HG03571 (cell line): ENCODE measurements at regions not wholly inside any gene's neighbourhood (a gene's known extent, or its start where the extent isn't known, plus 50 kb on each side); places are given as distances from the start of the nearest gene placed in this dataset.

Experiments used
- ATAC-seq: cut with Tn5 transposase; IDR thresholded peaks from one replicate; pipeline ENCODE4 v1.9.1; 2021; ENCODE audit not compliant: unreplicated experiment

- ATAC-seq: no peak
These were observed 58.2 kb downstream of the MEX3B start for GRCh38 chr15:81987628-81988027.

GRCh38 chr15:81983497-81983896 is 62.3 kb downstream of the MEX3B start:
- no peak for ATAC-seq

- no peak for ATAC-seq
These were observed 63.0 kb downstream of the MEX3B start for GRCh38 chr15:81982808-81983207.

- ATAC-seq: no peak
These were observed 63.9 kb downstream of the MEX3B start for GRCh38 chr15:81981908-81982307.

- no peak for ATAC-seq
These were observed 68.4 kb downstream of the MEX3B start for GRCh38 chr15:81977464-81977863.

- ATAC-seq: no peak
These were observed 77.1 kb downstream of the MEX3B start for GRCh38 chr15:81968691-81969090.

GRCh38 chr15:81966631-81967030 is 79.2 kb downstream of the MEX3B start:
- no peak for ATAC-seq

GRCh38 chr15:81962482-81962881 is 83.3 kb downstream of the MEX3B start:
- no peak for ATAC-seq

GRCh38 chr15:81959196-81959595 is 86.6 kb downstream of the MEX3B start:
- ATAC-seq: no peak

GRCh38 chr15:81957698-81958097 is 88.1 kb downstream of the MEX3B start:
- no peak for ATAC-seq

- no peak for ATAC-seq
These were observed 90.3 kb downstream of the MEX3B start for GRCh38 chr15:81955382-81956062.

GRCh38 chr15:81954158-81954783 is 91.5 kb downstream of the MEX3B start:
- ATAC-seq: no peak

GRCh38 chr15:81950841-81951414 is 94.9 kb downstream of the MEX3B start:
- ATAC-seq: no peak

- no peak for ATAC-seq
These were observed 97.1 kb downstream of the MEX3B start for GRCh38 chr15:81948751-81949150.

- no peak for ATAC-seq
These were observed 97.6 kb downstream of the MEX3B start for GRCh38 chr15:81948222-81948621.

- no peak for ATAC-seq
These were observed 98.3 kb downstream of the MEX3B start for GRCh38 chr15:81947548-81947947.

GRCh38 chr15:81945014-81945615 is 100.7 kb downstream of the MEX3B start:
- ATAC-seq: no peak

- ATAC-seq: no peak
These were observed 103.1 kb downstream of the MEX3B start for GRCh38 chr15:81942655-81943195.

GRCh38 chr15:81942157-81942556 is 103.7 kb downstream of the MEX3B start:
- no peak for ATAC-seq

GRCh38 chr15:81941479-81941878 is 104.3 kb downstream of the MEX3B start:
- no peak for ATAC-seq

- ATAC-seq: no peak
These were observed 105.1 kb downstream of the MEX3B start for GRCh38 chr15:81940467-81941451.
